ENCODE measurements at regions not wholly inside any gene's neighbourhood (a gene's known extent, or its start where the extent isn't known, plus 50 kb on each side); places are given as distances from the start of the nearest gene placed in this dataset.

- H3K27ac ChIP-seq (ENCODE audit: low read depth, low read length), result no peak overlapping the region
- ChIA-PET CTCF (no interaction called here), POLR2A (no interaction called here)
- no peaks in the 10 kb centered on the region for H3K9me3 ChIP-seq (ENCODE audit: control insufficient read depth, insufficient read depth, low read length)
- no peaks in the 10 kb centered on the region for H3K27me3 ChIP-seq (ENCODE audit: control insufficient read depth, insufficient read depth, low read length)
- no peak overlapping the region for H3K4me3 ChIP-seq (ENCODE audit: low read depth, low read length)
- no peak for TF ChIP-seq CTCF (IDR thresholded peaks at IDR 0.05; ENCODE audit: low read depth, low read length)
- DNase-seq (ENCODE audit: low read depth, low spot score), result no peak
Measured at GRCh38 chr10:108574233-108574632, 1349.1 kb downstream of the XPNPEP1 start.

- ChIA-PET POLR2A (no interaction called here), CTCF (no interaction called here)
- peaks cover 15% of the 10 kb centered on the region for H3K9me3 ChIP-seq (ENCODE audit: control insufficient read depth, insufficient read depth, low read length)
- H3K27ac ChIP-seq (ENCODE audit: low read depth, low read length), result no peak overlapping the region
- DNase-seq (ENCODE audit: low read depth, low spot score), result no peak
- H3K4me3 ChIP-seq (ENCODE audit: low read depth, low read length), result no peak overlapping the region
- no peak for TF ChIP-seq CTCF (IDR thresholded peaks at IDR 0.05; ENCODE audit: low read depth, low read length)
- no peaks in the 10 kb centered on the region for H3K27me3 ChIP-seq (ENCODE audit: control insufficient read depth, insufficient read depth, low read length)
Measured at GRCh38 chr10:108568824-108569223, 1354.5 kb downstream of the XPNPEP1 start.

- no peak for TF ChIP-seq CTCF (IDR thresholded peaks at IDR 0.05; ENCODE audit: low read depth, low read length)
- POLR2A ChIA-PET, result no interaction called here
- no peaks in the 10 kb centered on the region for H3K27me3 ChIP-seq (ENCODE audit: control insufficient read depth, insufficient read depth, low read length)
Measured at GRCh38 chr10:108567899-108568752, 1355.2 kb downstream of the XPNPEP1 start.

GRCh38 chr10:108566316-108567107, 1356.8 kb downstream of the XPNPEP1 start:
- POLR2A ChIA-PET, result no interaction called here
- no peak overlapping the region for H3K27ac ChIP-seq (ENCODE audit: low read depth, low read length)
- no peak for DNase-seq (ENCODE audit: low read depth, low spot score)
- CTCF ChIA-PET, result no interaction called here
- H3K4me3 ChIP-seq (ENCODE audit: low read depth, low read length), result no peak overlapping the region
- H3K27me3 ChIP-seq (ENCODE audit: control insufficient read depth, insufficient read depth, low read length), result no peaks in the 10 kb centered on the region
- no peak for TF ChIP-seq CTCF (IDR thresholded peaks at IDR 0.05; ENCODE audit: low read depth, low read length)
- H3K9me3 ChIP-seq (ENCODE audit: control insufficient read depth, insufficient read depth, low read length), result peaks cover 15% of the 10 kb centered on the region

More at GRCh38 chr10:108567899-108568752, 1355.2 kb downstream of the XPNPEP1 start:
- CTCF ChIA-PET, result no interaction called here
- no peak for DNase-seq (ENCODE audit: low read depth, low spot score)
- H3K27ac ChIP-seq (ENCODE audit: low read depth, low read length), result no peak overlapping the region
- H3K4me3 ChIP-seq (ENCODE audit: low read depth, low read length), result no peak overlapping the region
- H3K9me3 ChIP-seq (ENCODE audit: control insufficient read depth, insufficient read depth, low read length), result peaks cover 15% of the 10 kb centered on the region

GRCh38 chr10:108562105-108562504, 1361.2 kb downstream of the XPNPEP1 start:
- CTCF ChIA-PET, result no interaction called here

More at GRCh38 chr10:108562105-108562504, 1361.2 kb downstream of the XPNPEP1 start:
- POLR2A ChIA-PET, result no interaction called here
- no peak for DNase-seq (ENCODE audit: low read depth, low spot score)
- no peak overlapping the region for H3K27ac ChIP-seq (ENCODE audit: low read depth, low read length)
- peaks cover 13% of the 10 kb centered on the region for H3K9me3 ChIP-seq (ENCODE audit: control insufficient read depth, insufficient read depth, low read length)
- no peak for TF ChIP-seq CTCF (IDR thresholded peaks at IDR 0.05; ENCODE audit: low read depth, low read length)
- no peak overlapping the region for H3K4me3 ChIP-seq (ENCODE audit: low read depth, low read length)
- no peaks in the 10 kb centered on the region for H3K27me3 ChIP-seq (ENCODE audit: control insufficient read depth, insufficient read depth, low read length)
